ENCODE measurements at regions not wholly inside any gene's neighbourhood (a gene's known extent, or its start where the extent isn't known, plus 50 kb on each side); places are given as distances from the start of the nearest gene placed in this dataset.

- DNase-seq, result no peak
Observed at GRCh38 chr2:176508374-176508773, 239.1 kb downstream of the MTX2 start.

- DNase-seq, result no peak
Observed at GRCh38 chr2:176508984-176509740, 239.9 kb downstream of the MTX2 start.

- DNase-seq, result no peak
Observed at GRCh38 chr2:176514276-176514675, 245.0 kb downstream of the MTX2 start.

- no peak for DNase-seq
Observed at GRCh38 chr2:176514805-176515500, 245.7 kb downstream of the MTX2 start.

- no peak for DNase-seq
Observed at GRCh38 chr2:176516051-176516602, 246.9 kb downstream of the MTX2 start.

- no peak for DNase-seq
Observed at GRCh38 chr2:176518823-176519222, 249.6 kb downstream of the MTX2 start.

- DNase-seq, result no peak
Observed at GRCh38 chr2:176521878-176522670, 252.8 kb downstream of the MTX2 start.

- DNase-seq, result no peak
Observed at GRCh38 chr2:176525086-176525485, 255.8 kb downstream of the MTX2 start.

- DNase-seq, result no peak
Observed at GRCh38 chr2:176526995-176527901, 258.0 kb downstream of the MTX2 start.

GRCh38 chr2:176531608-176532007 is 262.4 kb downstream of the MTX2 start:
- DNase-seq, result no peak

- DNase-seq, result no peak
Observed at GRCh38 chr2:176533505-176534193, 264.4 kb downstream of the MTX2 start.

GRCh38 chr2:176534798-176535466 is 265.7 kb downstream of the MTX2 start:
- DNase-seq, result no peak

- no peak for DNase-seq
Observed at GRCh38 chr2:176535467-176536113, 266.3 kb downstream of the MTX2 start.

- DNase-seq, result no peak
Observed at GRCh38 chr2:176536439-176537133, 267.3 kb downstream of the MTX2 start.

GRCh38 chr2:176537932-176538331 is 268.7 kb downstream of the MTX2 start:
- DNase-seq, result no peak

GRCh38 chr2:176540995-176541394 is 271.8 kb downstream of the MTX2 start:
- DNase-seq, result no peak

GRCh38 chr2:176542476-176542875 is 273.2 kb downstream of the MTX2 start:
- DNase-seq, result no peak

- no peak for DNase-seq
Observed at GRCh38 chr2:176544557-176544956, 275.3 kb downstream of the MTX2 start.

- no peak for DNase-seq
Observed at GRCh38 chr2:176544991-176545956, 276.0 kb downstream of the MTX2 start.

Data from activated CD8-positive, alpha-beta memory T cell treated with anti-CD3 and anti-CD28 coated beads for 24 hours (primary cell).